K562 (cell line): ENCODE measurements at regions not wholly inside any gene's neighbourhood (a gene's known extent, or its start where the extent isn't known, plus 50 kb on each side); places are given as distances from the start of the nearest gene placed in this dataset.
"Not testable (repeated sequence)": the region's sequence is repeated elsewhere in the genome, so short reads cannot be mapped to it uniquely, and the experiment has no call there.

Experiments
- ATAC-seq: fragments of 200-7000 bp; cut with Tn5 transposase; 3 replicates; pipeline ENCODE4 v1.9.1; 2020; ENCODE audit warnings: moderate library complexity
- BruUV-seq: library from RNA; stranded (reverse); fragments of 400-500 nt; replicated peaks from 2 replicates; lab custom pipeline; 2021; lab: Mats Ljungman, UMichigan
- CTCF ChIA-PET: fragments of 300-600 bp; formaldehyde crosslinking; extraction: SDS; loops from one replicate; lab custom pipeline; 2021; ENCODE audit warnings: low intra/inter-chr PET ratio; lab: Yijun Ruan, JAX
- POLR2A ChIA-PET: fragments of 300-600, 350-650 bp; sonication (Branson Sonifier 250); formaldehyde crosslinking; extraction: SDS; loops from one replicate; lab custom pipeline; 2021; ENCODE audit warnings: antibody characterized with exemption, inconsistent platforms; lab: Yijun Ruan, JAX
- DNase-seq, 4 experiments: peaks; one replicate each; pipeline versions ENCODE4 v3.0.0 to v3.0.0-alpha.2; 2011 to 2018; ENCODE audit warnings: low spot score in 3 of 4, mixed read lengths in 3 of 4; ENCODE audit errors: extremely low read depth in 1 of 4
- FAIRE-seq: peaks from 2 replicates; lab custom pipeline; 2011; peaks lifted over from hg19 to GRCh38; lab: Jason Lieb, UNC
- H2AFZ ChIP-seq: 2 replicates; pipeline ENCODE4 v1.6.0; 2011; ENCODE audit warnings: low read depth, low read length, control low read depth, inconsistent platforms
- H3K27ac ChIP-seq: fragments of 200-600 bp; 3 replicates; pipeline ENCODE4 v1.8.0; 2011; ENCODE audit warnings: low read depth, mild to moderate bottlenecking, control low read depth, inconsistent platforms, low read length, moderate library complexity, mixed read lengths; ENCODE audit errors: extremely low read depth
- H3K27me3 ChIP-seq, 2 experiments: fragments of 300-600 bp in 1 of 2; 2 replicates in 1 of 2; 3 replicates in 1 of 2; pipeline versions ENCODE4 v1.6.0 to v1.8.0; 2011; ENCODE audit warnings: inconsistent platforms in 2 of 2, low read length in 2 of 2, mild to moderate bottlenecking in 1 of 2, mixed read lengths in 1 of 2, moderate library complexity in 1 of 2; ENCODE audit not compliant: control insufficient read depth in 2 of 2, insufficient read depth in 2 of 2
- H3K36me3 ChIP-seq: fragments of 300-600 bp; 3 replicates; pipeline ENCODE4 v1.8.0; 2011; ENCODE audit warnings: mild to moderate bottlenecking, low read length, inconsistent platforms; ENCODE audit not compliant: control insufficient read depth, insufficient read depth
- H3K4me1 ChIP-seq, 2 experiments: fragments of 200-600 bp in 1 of 2; replicated peaks in 1 of 2; 2 replicates in 1 of 2; 3 replicates in 1 of 2; pipeline versions ENCODE4 v1.5.1 to v1.8.0; 2011; ENCODE audit warnings: inconsistent platforms in 2 of 2, low read length in 2 of 2, mild to moderate bottlenecking in 1 of 2, mixed read lengths in 1 of 2, moderate library complexity in 1 of 2; ENCODE audit not compliant: control insufficient read depth in 2 of 2, insufficient read depth in 2 of 2
- H3K4me2 ChIP-seq: 2 replicates; pipeline ENCODE4 v1.6.1; 2011; ENCODE audit warnings: low read length, control low read depth, inconsistent platforms, mixed read lengths; ENCODE audit not compliant: insufficient read depth
- H3K4me3 ChIP-seq: fragments of 200-600 bp; sonication (generic), shearing (Covaris generic); 2 replicates; pipeline ENCODE4 v1.5.1; 2016; ENCODE audit warnings: control low read depth, inconsistent platforms
- H3K79me2 ChIP-seq: fragments of 200-600 bp; 3 replicates; pipeline ENCODE4 v1.8.0; 2011; ENCODE audit warnings: low read length, inconsistent platforms; ENCODE audit not compliant: control insufficient read depth, insufficient read depth
- H3K9ac ChIP-seq, 2 experiments: 2 replicates each; pipeline versions ENCODE4 v1.6.0 to v1.6.1; 2011; ENCODE audit warnings: low read depth in 2 of 2, low read length in 2 of 2, control low read depth in 1 of 2, inconsistent platforms in 1 of 2, mild to moderate bottlenecking in 1 of 2, mixed read lengths in 1 of 2; ENCODE audit not compliant: insufficient read depth in 1 of 2
- H3K9me1 ChIP-seq: one replicate; pipeline ENCODE4 v1.6.0; 2011; ENCODE audit warnings: inconsistent platforms, mild to moderate bottlenecking, low read length, moderate library complexity; ENCODE audit not compliant: control insufficient read depth, insufficient read depth
- H3K9me3 ChIP-seq: replicated peaks from 2 replicates; pipeline ENCODE4 v1.5.1; 2011; ENCODE audit warnings: low read depth, low read length, inconsistent platforms; ENCODE audit not compliant: control insufficient read depth, insufficient read depth
- H4K20me1 ChIP-seq: replicated peaks from 2 replicates; pipeline ENCODE4 v1.6.1; 2011; ENCODE audit warnings: low read length, inconsistent platforms, mixed read lengths; ENCODE audit not compliant: control insufficient read depth, insufficient read depth
- AFF1 ChIP-seq, 2 experiments: fragments of 450-650 bp; IDR thresholded peaks; 2 replicates each; pipeline ENCODE4 v1.6.1; 2018; ENCODE audit warnings: mild to moderate bottlenecking in 2 of 2, low read depth in 1 of 2; ENCODE audit not compliant: partially characterized antibody in 2 of 2
- CC2D1A ChIP-seq: fragments of 450-650 bp; IDR thresholded peaks from 2 replicates; pipeline ENCODE4 v1.6.1; 2017; ENCODE audit warnings: mild to moderate bottlenecking
- EGR1 ChIP-seq: fragments of 450-650 bp; conservative IDR thresholded peaks from 2 replicates; pipeline ENCODE4 v1.6.1; 2017; ENCODE audit warnings: mild to moderate bottlenecking
- ETV1 ChIP-seq: fragments of 450-650 bp; conservative IDR thresholded peaks from 2 replicates; pipeline ENCODE4 v1.6.1; 2016; ENCODE audit warnings: missing genetic modification characterization, control low read depth, low read depth, missing compliant biosample characterization
- HCFC1 ChIP-seq: IDR thresholded peaks from 2 replicates; pipeline ENCODE4 v1.6.1; 2012; ENCODE audit warnings: low read depth, low read length, improper control_type of control experiment
- POLR2B ChIP-seq: fragments of 450-650 bp; IDR thresholded peaks from 2 replicates; pipeline ENCODE4 v1.6.1; 2018; ENCODE audit warnings: low read depth; ENCODE audit not compliant: partially characterized antibody
- SIX5 ChIP-seq, 2 experiments: IDR thresholded peaks; 2 replicates each; pipeline ENCODE4 v1.6.1; 2011; ENCODE audit warnings: low read length in 2 of 2, borderline replicate concordance in 1 of 2, low read depth in 1 of 2, mild to moderate bottlenecking in 1 of 2, moderate library complexity in 1 of 2; ENCODE audit not compliant: insufficient read depth in 1 of 2
- SRF ChIP-seq, 2 experiments: fragments of 250-450, 450-650 bp in 1 of 2; sonication (Bioruptor Pico) in 1 of 2; sonication (generic) in 1 of 2; formaldehyde crosslinking; IDR thresholded peaks; 2 replicates each; pipeline versions ENCODE4 v1.5.0 to v1.5.1; 2020 to 2022; ENCODE audit warnings: mild to moderate bottlenecking in 1 of 2, missing genetic modification reagents in 1 of 2
- SUPT5H ChIP-seq: fragments of 450-650 bp; IDR thresholded peaks from 2 replicates; pipeline ENCODE4 v1.6.1; 2016
- THAP7 ChIP-seq: fragments of 250-450 bp; sonication (Bioruptor Pico); IDR thresholded peaks from 2 replicates; pipeline ENCODE4 v1.5.0; 2021
- ZBTB11 ChIP-seq, 3 experiments: fragments of 200-800 bp in 1 of 3; fragments of 250-450 bp in 1 of 3; fragments of 450-650 bp in 1 of 3; sonication (Bioruptor Pico) in 1 of 3; sonication (Bioruptor generic) in 1 of 3; formaldehyde crosslinking in 1 of 3; IDR thresholded peaks; 2 replicates each; pipeline versions ENCODE4 v1.6.1 to v1.8.0; 2016 to 2022; ENCODE audit warnings: mild to moderate bottlenecking in 2 of 3, missing genetic modification characterization in 2 of 3, missing compliant biosample characterization in 1 of 3, moderate library complexity in 1 of 3
- ZFX ChIP-seq: sonication (generic); formaldehyde crosslinking; IDR thresholded peaks from 2 replicates; pipeline ENCODE4 v1.8.0; 2022; ENCODE audit warnings: mild to moderate bottlenecking, missing genetic modification reagents, moderate library complexity
- ZNF143 ChIP-seq: sonication (generic); formaldehyde crosslinking; IDR thresholded peaks from 2 replicates; pipeline ENCODE4 v1.9.0; 2022; ENCODE audit warnings: mild to moderate bottlenecking, missing genetic modification reagents
- WGBS: fragments of 100-300 bp; shearing (Covaris generic); methylation state at CpG from one replicate; pipeline ENCODE4 v1.1.6; 2016; ENCODE audit warnings: low coverage, mixed read lengths; ENCODE audit not compliant: insufficient coverage; ENCODE audit errors: missing lambda C conversion rate; 5-methylcytosine and 5-hydroxymethylcytosine counted together
- in situ Hi-C: fragments of 300-500 bp; cut with MboI; formaldehyde crosslinking; loops from 4 replicates; pipeline ENCODE4 v1.15.0; 2018; ENCODE audit warnings: inconsistent platforms, mixed read lengths
- intact Hi-C: fragments of 100-400 bp; cut with micrococcal nuclease; formaldehyde crosslinking; loops from 2 replicates; pipeline ENCODE4 v1.14.2; 2022

- WGBS = 2% methylated on average over 16 of the region's 23 CpGs
- Histone ChIP-seq H3K9ac (peak overlapping the region; percentile 57 to 77; a peak in 3 of 4 replicates), H3K27ac (peak overlapping the region; percentile 60; the same call in 2 of the 3 replicates), H3K4me2 (peak overlapping the region; percentile 58), H2AFZ (peak overlapping the region; percentile 35; the same call in 1 of the 2 replicates), H3K4me3 (peak overlapping the region; percentile 44)
- DNase-seq (peak in 3 of 4 experiments; percentile 41 to 93 (median 61)), ATAC-seq (peak; percentile 68)
- FAIRE-seq, H3K36me3 ChIP-seq, H3K79me2 ChIP-seq, H3K9me3 ChIP-seq, intact Hi-C loops, H3K9me1 ChIP-seq, BruUV-seq, CTCF ChIA-PET, POLR2A ChIA-PET, H4K20me1 ChIP-seq, H3K4me1 ChIP-seq, H3K27me3 ChIP-seq, in situ Hi-C loops: not testable (repeated sequence)
- peak in 1 of 2 experiments; percentile 21; a peak in 1 of 4 replicates for TF ChIP-seq SIX5 (IDR thresholded peaks at IDR 0.05; ENCODE audit: borderline replicate concordance in 1 of 2, insufficient read depth in 1 of 2, low read depth in 1 of 2, low read length in 2 of 2)
- peak in 1 of 3 experiments; percentile 83; a peak in 2 of 6 replicates for TF ChIP-seq ZBTB11 (CRISPR knock-in tag; IDR thresholded peaks at IDR 0.05)
- peak; percentile 39; the same call in 1 of the 2 replicates for TF ChIP-seq EGR1
- TF ChIP-seq CC2D1A = peak; percentile 67; the same call in 1 of the 2 replicates
- TF ChIP-seq THAP7 (CRISPR knock-in tag) = peak; percentile 88; the same call in 1 of the 2 replicates
- TF ChIP-seq AFF1 (IDR thresholded peaks at IDR 0.05; ENCODE audit: low read depth in 1 of 2, partially characterized antibody in 2 of 2) = peak in 1 of 2 experiments; percentile 81
- peak; percentile 71 for TF ChIP-seq ETV1 (tag)
- 0 out of 4 replicates have a peak, but pooled peaks of 1 of the 2 experiments have one; percentile 13 for TF ChIP-seq SRF (CRISPR knock-in tag; IDR thresholded peaks at IDR 0.05)
- TF ChIP-seq HCFC1 = peak; percentile 78
- TF ChIP-seq ZFX (CRISPR knock-in tag) = peak; percentile 76
- peak; percentile 77 for TF ChIP-seq SUPT5H
- TF ChIP-seq ZNF143 (CRISPR knock-in tag) = peak; percentile 72
- peak; percentile 44 for TF ChIP-seq POLR2B
Measured at GRCh38 chr4:49161111-49161541, 175.1 kb downstream of the CWH43 start.
